AG09309 (cell line): ENCODE measurements at regions not wholly inside any gene's neighbourhood (a gene's known extent, or its start where the extent isn't known, plus 50 kb on each side); places are given as distances from the start of the nearest gene placed in this dataset.

Experiments
- DNase-seq: peaks from one replicate; pipeline ENCODE4 v3.0.0-alpha.2; 2010; ENCODE audit warnings: low read depth
- H3K4me3 ChIP-seq: 2 replicates; pipeline ENCODE4 v1.5.1; 2011; ENCODE audit warnings: mild to moderate bottlenecking, low read depth, low read length, moderate library complexity; ENCODE audit not compliant: control insufficient read depth
- CTCF ChIP-seq: IDR thresholded peaks from 2 replicates; pipeline ENCODE4 v1.5.1; 2011; ENCODE audit warnings: mild to moderate bottlenecking, low read depth, low read length, inconsistent platforms; ENCODE audit not compliant: insufficient read depth, control insufficient read depth; ENCODE audit errors: missing control alignments

GRCh38 chr12:105721051-105721825, 390.7 kb downstream of the C12orf75 start:
- no peak overlapping the region for H3K4me3 ChIP-seq
- TF ChIP-seq CTCF = no peak
- DNase-seq = no peak

DNA sequence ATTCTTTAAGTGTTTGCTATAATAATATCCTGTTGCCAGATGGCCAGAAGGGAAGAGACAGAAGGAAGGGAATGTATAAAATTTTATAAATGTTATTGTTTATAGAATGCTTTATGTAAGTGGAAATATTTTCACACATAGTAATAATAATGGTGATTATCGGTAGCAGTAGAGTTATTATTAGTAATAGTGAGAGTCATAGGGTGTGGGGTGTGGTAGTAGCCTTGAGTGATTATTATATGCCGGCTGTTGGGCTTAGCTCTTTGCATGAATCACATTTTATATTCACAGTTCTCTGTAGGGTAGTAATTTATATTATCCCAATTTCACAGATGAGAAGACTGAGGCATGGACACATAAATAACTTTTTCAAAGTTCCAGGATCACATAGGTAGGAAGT, 391.4 kb downstream of the C12orf75 start:
- no peak for DNase-seq
- H3K4me3 ChIP-seq = no peak overlapping the region
- TF ChIP-seq CTCF = no peak

GRCh38 chr12:105723066-105723465, 392.6 kb downstream of the C12orf75 start:
- DNase-seq = no peak
- H3K4me3 ChIP-seq = no peak overlapping the region
- no peak for TF ChIP-seq CTCF

DNA sequence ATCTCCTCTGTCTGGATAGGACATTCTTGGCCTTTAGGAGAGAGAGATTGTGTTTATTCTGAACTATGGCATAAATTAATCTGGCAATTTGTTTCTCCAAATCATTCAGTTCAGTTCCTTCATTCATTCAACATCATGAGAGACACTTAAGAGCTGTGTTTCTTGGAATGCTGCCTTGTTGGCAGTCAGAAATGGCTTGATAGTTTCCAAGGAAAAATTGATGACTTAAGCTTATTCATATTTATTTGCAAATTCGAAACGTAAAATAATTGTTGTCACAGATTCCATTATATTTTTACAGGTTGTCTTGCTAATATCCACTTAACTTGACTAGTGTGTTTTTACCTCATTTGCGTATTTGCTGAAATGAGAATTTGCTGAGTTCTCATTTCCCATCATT, 393.0 kb downstream of the C12orf75 start:
- H3K4me3 ChIP-seq = no peak overlapping the region
- no peak for TF ChIP-seq CTCF
- no peak for DNase-seq

- no peak for DNase-seq
- no peak overlapping the region for H3K4me3 ChIP-seq
- TF ChIP-seq CTCF = no peak
Measured at GRCh38 chr12:105724641-105725040, 394.1 kb downstream of the C12orf75 start.

DNA sequence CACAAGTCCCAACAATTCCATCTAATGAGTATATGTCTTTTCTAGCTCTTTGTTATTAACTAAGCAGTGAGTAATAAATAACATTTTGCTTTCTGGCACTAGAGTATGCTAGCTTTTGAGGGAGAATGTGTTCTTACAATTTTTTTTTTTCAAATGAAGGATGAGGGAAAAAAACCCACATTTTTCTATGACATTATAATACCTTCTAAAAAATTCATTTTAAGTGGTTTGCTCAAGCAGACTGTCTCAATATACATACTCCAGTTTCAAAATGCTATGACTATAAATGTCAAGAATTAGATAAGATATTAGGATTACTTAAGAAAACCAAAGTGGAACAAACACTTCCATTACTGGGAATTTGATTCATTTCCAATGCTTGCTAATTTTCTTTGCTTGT, 394.6 kb downstream of the C12orf75 start:
- no peak overlapping the region for H3K4me3 ChIP-seq
- TF ChIP-seq CTCF = no peak
- no peak for DNase-seq
